ENCODE measurements at regions not wholly inside any gene's neighbourhood (a gene's known extent, or its start where the extent isn't known, plus 50 kb on each side); places are given as distances from the start of the nearest gene placed in this dataset.

DNA sequence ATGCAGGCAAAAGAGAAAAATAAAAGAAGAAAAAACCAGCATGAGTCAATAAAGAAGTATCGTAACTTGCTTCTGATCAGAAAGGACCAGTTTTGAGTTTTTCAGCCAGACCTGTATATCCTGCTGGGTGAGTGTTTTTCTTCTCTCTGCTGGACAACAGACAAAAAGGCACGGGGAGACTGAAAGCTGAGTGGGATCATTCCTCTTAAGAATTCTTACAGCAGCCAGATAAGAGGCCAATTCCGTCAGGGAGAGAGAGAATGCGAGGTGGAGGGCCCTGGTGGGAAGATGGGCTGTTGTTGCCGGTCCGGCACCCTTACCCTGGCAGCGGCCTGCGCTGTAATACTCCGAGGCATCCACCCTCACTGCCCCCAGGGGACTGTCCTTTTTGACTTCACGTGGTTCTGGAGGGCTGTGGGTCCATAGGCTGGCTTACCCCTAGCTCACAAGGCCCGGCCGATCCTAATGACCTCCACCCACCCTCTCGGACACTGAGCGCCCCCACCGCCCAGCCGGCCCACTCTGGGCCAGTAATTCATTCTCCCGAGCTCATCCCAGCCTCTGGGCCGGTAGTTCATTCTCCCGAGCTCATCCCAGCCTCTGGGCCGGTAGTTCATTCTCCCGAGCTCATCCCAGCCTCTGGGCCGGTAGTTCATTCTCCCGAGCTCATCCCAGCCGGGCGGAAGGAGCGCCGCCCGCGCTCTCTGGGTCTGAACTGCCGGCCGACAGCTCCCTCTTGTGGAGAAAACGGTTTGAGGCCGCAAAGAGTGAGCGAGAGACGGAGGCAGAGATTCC is 118.3 kb upstream of the SIRPA start (continued):
- TF ChIP-seq HNF1B (CRISPR knock-in tag; IDR thresholded peaks at IDR 0.05) (peak; percentile 87), ZNF501 (CRISPR knock-in tag; IDR thresholded peaks at IDR 0.05) (peak; percentile 96), HNRNPUL1 (IDR thresholded peaks at IDR 0.05; ENCODE audit: low read depth, low read length) (no peak), NPAS2 (CRISPR knock-in tag; IDR thresholded peaks at IDR 0.05; ENCODE audit: borderline replicate concordance) (no peak), U2AF1 (optimal IDR thresholded peaks at IDR 0.05; ENCODE audit: low read depth, low read length) (peak; percentile 85), ZNF552 (CRISPR knock-in tag; IDR thresholded peaks at IDR 0.05; ENCODE audit: borderline replicate concordance) (no peak), MED13 (CRISPR knock-in tag; IDR thresholded peaks at IDR 0.05) (no peak), ZSCAN20 (CRISPR knock-in tag; IDR thresholded peaks at IDR 0.05; ENCODE audit: borderline replicate concordance) (no peak), ZNF780A (CRISPR knock-in tag; IDR thresholded peaks at IDR 0.05) (0 out of 2 replicates have a peak, but pooled peaks have one; percentile 64), HOXA9 (CRISPR knock-in tag; IDR thresholded peaks at IDR 0.05; ENCODE audit: borderline replicate concordance) (no peak), ZBTB3 (CRISPR knock-in tag; IDR thresholded peaks at IDR 0.05; ENCODE audit: borderline replicate concordance, low read depth) (no peak), ELF1 (CRISPR knock-in tag; IDR thresholded peaks at IDR 0.05) (peak; percentile 81), KDM6A (CRISPR knock-in tag; IDR thresholded peaks at IDR 0.05; ENCODE audit: low read depth) (no peak), ZNF230 (CRISPR knock-in tag; IDR thresholded peaks at IDR 0.05) (no peak), ZNF792 (CRISPR knock-in tag; IDR thresholded peaks at IDR 0.05) (peak; percentile 88; the same call in 1 of the 2 replicates), MIER3 (CRISPR knock-in tag; IDR thresholded peaks at IDR 0.05; ENCODE audit: borderline replicate concordance) (peak; percentile 82; the same call in 1 of the 2 replicates), NAIF1 (CRISPR knock-in tag; IDR thresholded peaks at IDR 0.05; ENCODE audit: borderline replicate concordance) (no peak), SOX13 (IDR thresholded peaks at IDR 0.05) (no peak), SOX13 (CRISPR knock-in tag; conservative IDR thresholded peaks at IDR 0.05 in 1 of 2, IDR thresholded peaks at IDR 0.05 in 1 of 2) (peak in 1 of 2 experiments; percentile 57; a peak in 1 of 4 replicates), RXRB (CRISPR knock-in tag; IDR thresholded peaks at IDR 0.05; ENCODE audit: borderline replicate concordance) (peak; percentile 74), KLF9 (CRISPR knock-in tag; IDR thresholded peaks at IDR 0.05; ENCODE audit: low read depth) (0 out of 2 replicates have a peak, but pooled peaks have one; percentile 51), ISL2 (CRISPR knock-in tag; IDR thresholded peaks at IDR 0.05) (peak; percentile 61; the same call in 1 of the 2 replicates), MAFF (IDR thresholded peaks at IDR 0.05; ENCODE audit: low read depth, low read length) (no peak)
- TF ChIP-seq, protein P1, sequence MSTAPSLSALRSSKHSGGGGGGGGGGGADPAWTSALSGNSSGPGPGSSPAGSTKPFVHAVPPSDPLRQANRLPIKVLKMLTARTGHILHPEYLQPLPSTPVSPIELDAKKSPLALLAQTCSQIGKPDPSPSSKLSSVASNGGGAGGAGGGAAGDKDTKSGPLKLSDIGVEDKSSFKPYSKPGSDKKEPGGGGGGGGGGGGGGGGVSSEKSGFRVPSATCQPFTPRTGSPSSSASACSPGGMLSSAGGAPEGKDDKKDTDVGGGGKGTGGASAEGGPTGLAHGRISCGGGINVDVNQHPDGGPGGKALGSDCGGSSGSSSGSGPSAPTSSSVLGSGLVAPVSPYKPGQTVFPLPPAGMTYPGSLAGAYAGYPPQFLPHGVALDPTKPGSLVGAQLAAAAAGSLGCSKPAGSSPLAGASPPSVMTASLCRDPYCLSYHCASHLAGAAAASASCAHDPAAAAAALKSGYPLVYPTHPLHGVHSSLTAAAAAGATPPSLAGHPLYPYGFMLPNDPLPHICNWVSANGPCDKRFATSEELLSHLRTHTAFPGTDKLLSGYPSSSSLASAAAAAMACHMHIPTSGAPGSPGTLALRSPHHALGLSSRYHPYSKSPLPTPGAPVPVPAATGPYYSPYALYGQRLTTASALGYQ (CRISPR knock-in tag; IDR thresholded peaks at IDR 0.05), result no peak
- TF ChIP-seq, protein P2, sequence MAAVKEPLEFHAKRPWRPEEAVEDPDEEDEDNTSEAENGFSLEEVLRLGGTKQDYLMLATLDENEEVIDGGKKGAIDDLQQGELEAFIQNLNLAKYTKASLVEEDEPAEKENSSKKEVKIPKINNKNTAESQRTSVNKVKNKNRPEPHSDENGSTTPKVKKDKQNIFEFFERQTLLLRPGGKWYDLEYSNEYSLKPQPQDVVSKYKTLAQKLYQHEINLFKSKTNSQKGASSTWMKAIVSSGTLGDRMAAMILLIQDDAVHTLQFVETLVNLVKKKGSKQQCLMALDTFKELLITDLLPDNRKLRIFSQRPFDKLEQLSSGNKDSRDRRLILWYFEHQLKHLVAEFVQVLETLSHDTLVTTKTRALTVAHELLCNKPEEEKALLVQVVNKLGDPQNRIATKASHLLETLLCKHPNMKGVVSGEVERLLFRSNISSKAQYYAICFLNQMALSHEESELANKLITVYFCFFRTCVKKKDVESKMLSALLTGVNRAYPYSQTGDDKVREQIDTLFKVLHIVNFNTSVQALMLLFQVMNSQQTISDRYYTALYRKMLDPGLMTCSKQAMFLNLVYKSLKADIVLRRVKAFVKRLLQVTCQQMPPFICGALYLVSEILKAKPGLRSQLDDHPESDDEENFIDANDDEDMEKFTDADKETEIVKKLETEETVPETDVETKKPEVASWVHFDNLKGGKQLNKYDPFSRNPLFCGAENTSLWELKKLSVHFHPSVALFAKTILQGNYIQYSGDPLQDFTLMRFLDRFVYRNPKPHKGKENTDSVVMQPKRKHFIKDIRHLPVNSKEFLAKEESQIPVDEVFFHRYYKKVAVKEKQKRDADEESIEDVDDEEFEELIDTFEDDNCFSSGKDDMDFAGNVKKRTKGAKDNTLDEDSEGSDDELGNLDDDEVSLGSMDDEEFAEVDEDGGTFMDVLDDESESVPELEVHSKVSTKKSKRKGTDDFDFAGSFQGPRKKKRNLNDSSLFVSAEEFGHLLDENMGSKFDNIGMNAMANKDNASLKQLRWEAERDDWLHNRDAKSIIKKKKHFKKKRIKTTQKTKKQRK (IDR thresholded peaks at IDR 0.05; ENCODE audit: low read length), result no peak

Data from HepG2 (cell line).